Heart right ventricle (tissue), 16 donors: ENCODE measurements at regions not wholly inside any gene's neighbourhood (a gene's known extent, or its start where the extent isn't known, plus 50 kb on each side); places are given as distances from the start of the nearest gene placed in this dataset.
A peak's percentile ranks its signal among the peaks of the same experiment; 100 is the strongest.

Experiments
- ATAC-seq, 8 donors: fragments of 200-7000 bp; cut with Tn5 transposase; one replicate each; pipeline ENCODE4 v1.9.1; 2020; ENCODE audit warnings: mild to moderate bottlenecking in 8 of 8, moderate library complexity in 8 of 8, moderate number of reproducible peaks in 1 of 8
- DNase-seq, 2 donors: peaks; one replicate each; pipeline ENCODE4 v3.0.0-alpha.2; 2020
- H3K27ac ChIP-seq, 10 donors: fragments of 200-600 bp; sonication (generic) in 2 of 10; one replicate each; pipeline versions ENCODE4 v1.5.0 to v1.8.0; 2020 to 2022; ENCODE audit warnings: mild to moderate bottlenecking in 3 of 10
- H3K27me3 ChIP-seq, 7 donors: fragments of 200-600 bp; one replicate each; pipeline ENCODE4 v1.8.0; 2021 to 2022; ENCODE audit warnings: mild to moderate bottlenecking in 2 of 7
- H3K36me3 ChIP-seq, 9 donors: fragments of 200-600 bp; sonication (generic) in 1 of 9; one replicate each; pipeline versions ENCODE4 v1.5.0 to v1.8.0; 2020 to 2022; ENCODE audit warnings: mild to moderate bottlenecking in 2 of 9
- H3K4me1 ChIP-seq, 9 donors: fragments of 200-600 bp; sonication (generic) in 1 of 9; one replicate each; pipeline versions ENCODE4 v1.5.0 to v1.8.0; 2020 to 2022; ENCODE audit warnings: mild to moderate bottlenecking in 4 of 9
- H3K4me3 ChIP-seq, 10 donors: fragments of 200-600 bp; sonication (generic) in 2 of 10; one replicate each; pipeline versions ENCODE4 v1.5.0 to v1.8.0; 2020 to 2022; ENCODE audit warnings: mild to moderate bottlenecking in 7 of 10, moderate library complexity in 2 of 10
- H3K9me3 ChIP-seq, 11 donors: fragments of 200-600 bp in 10 of 11; sonication (generic) in 2 of 11; one replicate each; pipeline versions ENCODE4 v1.5.0 to v1.8.0; 2013 to 2022; ENCODE audit warnings: mild to moderate bottlenecking in 2 of 11, control low read depth in 1 of 11, moderate library complexity in 1 of 11
- CTCF ChIP-seq, 9 donors: fragments of 200-600 bp; sonication (generic) in 2 of 9; IDR thresholded peaks; one replicate each; pipeline versions ENCODE4 v1.5.0 to v1.8.0; 2021 to 2022; ENCODE audit warnings: antibody characterized with exemption in 9 of 9, mild to moderate bottlenecking in 5 of 9, moderate library complexity in 1 of 9
- WGBS, 2 donors: extraction: QIAGEN DNeasy Blood & Tissue Kit; methylation state at CpG; one replicate each; pipeline ENCODE4 v1.1.7; 2013; ENCODE audit warnings: inconsistent platforms in 1 of 2; 5-methylcytosine and 5-hydroxymethylcytosine counted together
- intact Hi-C, 10 donors: fragments of 100-400 bp; cut with DNase I; formaldehyde crosslinking; loops; one replicate each; pipeline versions ENCODE4 v1.11.1 to v1.14.2; 2022
- donor health status: Arrhythmogenic right ventricular cardiomyopathy.
- donor health status: ischemic (EF 13 %, LVEDD 7.1; RV severe dilation, severe dysfunction).
- donor health status: healthy with polysubstance abuse.
- donor health status: DM: no; HTN: yes; CAD: no.
- donor health status: DM: no; HTN: no; CAD: no.
- donor health status: ischemic (EF 25% LVEDD 6.9; RV normal size, moderate dysfunction).
- donor health status: ischemic (EF 25% LVEDD 5.7; RV mildly dilated, moderate dysfunction).
- donor health status: healthy.
- donor health status: DM: yes; HTN: yes; CAD: no.
- donor health status: Ischemic cardiomyopathy.
- donor health status: ischemic (EF 35%, LVEDD 5.7; RV mildly dilated, moderate dysfunction).
- donor health status: nonischemic (EF 11% LVEDD 7.7; RV severe dilation, severe dysfunction).
- donor health status: DM: yes; HTN: yes; CAD: no.
- donor health status: PGD.
- donor health status: ischemic (EF 29% LVEDD 5.4; RV normal size, mild dysfunction).
- donor health status: nonischemic (EF 23%, LVEDD 6.1; RV moderate dilation, normal function).

- peaks cover 5 to 37% (median 26%) of the 10 kb centered on the region in 9 donors for H3K4me1 ChIP-seq
- H3K4me3 ChIP-seq, result no peak overlapping the region
- intact Hi-C loops, result loop anchor here in 1 of 10 donors (5.0 kb wide), 1 partner anchor 125 kb away; the partner anchor contains the start of gene ZNF792
- ATAC-seq (peak; percentile 82 to 96 (median 93)), DNase-seq (peak; percentile 59 to 86)
- no peaks in the 10 kb centered on the region for H3K9me3 ChIP-seq
- WGBS, 2 donors, result 2 to 5% methylated on average over 1 of the region's 1 CpG
- no peaks in the 10 kb centered on the region for H3K36me3 ChIP-seq
- TF ChIP-seq CTCF (IDR thresholded peaks at IDR 0.05), result no peak
- H3K27ac ChIP-seq, result peak overlapping the region in 9 of 10 donors; percentile 14 to 87 (median 75)
- no peaks in the 10 kb centered on the region for H3K27me3 ChIP-seq
Measured at GRCh38 chr19:34837262-34837661, 64.2 kb upstream of the ZNF599 start.

GRCh38 chr19:34835631-34836351 lies 62.8 kb upstream of the ZNF599 start:
- TF ChIP-seq CTCF (IDR thresholded peaks at IDR 0.05), result no peak
- intact Hi-C loops, result loop anchor here in 1 of 10 donors (5.0 kb wide), 1 partner anchor 127 kb away; the partner anchor contains the start of gene ZNF792
- Histone ChIP-seq H3K9me3 (no peaks in the 10 kb centered on the region), H3K27ac (no peak overlapping the region), H3K27me3 (no peaks in the 10 kb centered on the region), H3K36me3 (no peaks in the 10 kb centered on the region), H3K4me3 (no peak overlapping the region), H3K4me1 (peaks cover 5 to 37% (median 26%) of the 10 kb centered on the region in 9 donors)
- ATAC-seq (no peak), DNase-seq (no peak)
- WGBS, 2 donors, result 86 to 94% methylated on average over 7 of the region's 7 CpGs

- no peak for ATAC-seq
- intact Hi-C loops, result loop anchor here in 1 of 10 donors (5.0 kb wide), 1 partner anchor 128 kb away; the partner anchor contains the start of gene ZNF792
- H3K36me3 ChIP-seq, result no peaks in the 10 kb centered on the region
- DNase-seq, result no peak
- no peak overlapping the region for H3K27ac ChIP-seq
- H3K9me3 ChIP-seq, result no peaks in the 10 kb centered on the region
- 79 to 95% methylated on average over 7 of the region's 7 CpGs for WGBS, 2 donors
- no peak for TF ChIP-seq CTCF (IDR thresholded peaks at IDR 0.05)
- H3K4me3 ChIP-seq, result no peak overlapping the region
- peaks cover 5 to 37% (median 26%) of the 10 kb centered on the region in 9 donors for H3K4me1 ChIP-seq
- no peaks in the 10 kb centered on the region for H3K27me3 ChIP-seq
Measured at GRCh38 chr19:34834472-34835061, 61.6 kb upstream of the ZNF599 start.

GRCh38 chr19:34832581-34833112 lies 59.6 kb upstream of the ZNF599 start:
- WGBS, 2 donors, result 77 to 82% methylated on average over 37 of the region's 37 CpGs
- Histone ChIP-seq H3K27me3 (no peaks in the 10 kb centered on the region), H3K4me3 (no peak overlapping the region), H3K9me3 (no peaks in the 10 kb centered on the region), H3K27ac (no peak overlapping the region), H3K36me3 (no peaks in the 10 kb centered on the region), H3K4me1 (peaks cover under 1 to 19% (median 14%) of the 10 kb centered on the region in 9 donors)
- intact Hi-C loops, result no loop called here
- TF ChIP-seq CTCF (IDR thresholded peaks at IDR 0.05), result no peak
- DNase-seq (no peak), ATAC-seq (no peak)
